GM19468 (cell line): ENCODE measurements at regions not wholly inside any gene's neighbourhood (a gene's known extent, or its start where the extent isn't known, plus 50 kb on each side); places are given as distances from the start of the nearest gene placed in this dataset.
A peak's percentile ranks its signal among the peaks of the same experiment; 100 is the strongest.

Experiments used
- ATAC-seq: cut with Tn5 transposase; IDR thresholded peaks from one replicate; pipeline ENCODE4 v1.9.1; 2021; ENCODE audit warnings: mild to moderate bottlenecking, moderate library complexity, moderate number of reproducible peaks; ENCODE audit not compliant: unreplicated experiment; ENCODE audit errors: extremely low read depth

GRCh38 chr14:34034447-34035176 is 83.7 kb upstream of the EGLN3 start:
- no peak for ATAC-seq

- no peak for ATAC-seq
Measured at GRCh38 chr14:34032720-34033119, 81.8 kb upstream of the EGLN3 start.

GRCh38 chr14:34030864-34031263 is 80.0 kb upstream of the EGLN3 start:
- no peak for ATAC-seq

GRCh38 chr14:34029921-34030334 is 79.1 kb upstream of the EGLN3 start:
- no peak for ATAC-seq

- ATAC-seq, result no peak
Measured at GRCh38 chr14:34027990-34028495, 77.2 kb upstream of the EGLN3 start.

- ATAC-seq, result no peak
Measured at GRCh38 chr14:34027130-34027989, 76.5 kb upstream of the EGLN3 start.

GRCh38 chr14:34025325-34026017 is 74.6 kb upstream of the EGLN3 start:
- no peak for ATAC-seq

GRCh38 chr14:34024768-34025144 is 73.9 kb upstream of the EGLN3 start:
- no peak for ATAC-seq

GRCh38 chr14:34023824-34024767 is 73.2 kb upstream of the EGLN3 start:
- no peak for ATAC-seq

GRCh38 chr14:34021096-34021495 is 70.2 kb upstream of the EGLN3 start:
- no peak for ATAC-seq

- no peak for ATAC-seq
Measured at GRCh38 chr14:34020014-34020413, 69.1 kb upstream of the EGLN3 start.

GRCh38 chr14:34018564-34019244 is 67.8 kb upstream of the EGLN3 start:
- ATAC-seq, result no peak

- ATAC-seq, result no peak
Measured at GRCh38 chr14:34018125-34018524, 67.3 kb upstream of the EGLN3 start.

GRCh38 chr14:34015383-34015782 is 64.5 kb upstream of the EGLN3 start:
- no peak for ATAC-seq

GRCh38 chr14:34014936-34015335 is 64.1 kb upstream of the EGLN3 start:
- ATAC-seq, result no peak

GRCh38 chr14:34013721-34014060 is 62.8 kb upstream of the EGLN3 start:
- ATAC-seq, result no peak

GRCh38 chr14:34012978-34013720 is 62.3 kb upstream of the EGLN3 start:
- peak; percentile 44 for ATAC-seq

- no peak for ATAC-seq
Measured at GRCh38 chr14:34012369-34012768, 61.5 kb upstream of the EGLN3 start.

GRCh38 chr14:34009956-34010355 is 59.1 kb upstream of the EGLN3 start:
- ATAC-seq, result no peak
